T-cell (primary cell): ENCODE measurements at regions not wholly inside any gene's neighbourhood (a gene's known extent, or its start where the extent isn't known, plus 50 kb on each side); places are given as distances from the start of the nearest gene placed in this dataset.
"Not testable (repeated sequence)": the region's sequence is repeated elsewhere in the genome, so short reads cannot be mapped to it uniquely, and the experiment has no call there.

Experiments
- ATAC-seq, 4 experiments: fragments of 200-7000 bp in 3 of 4; fragments of 150-1000 bp in 1 of 4; cut with Tn5 transposase; replicated peaks in 1 of 4; 1 replicate in 3 of 4; 2 replicates in 1 of 4; pipeline ENCODE4 v1.10.0; 2021; ENCODE audit warnings: moderate library complexity in 3 of 4, mild to moderate bottlenecking in 2 of 4, moderate number of reproducible peaks in 1 of 4
- CTCF ChIA-PET, 2 donors: fragments of 300-600 bp; sonication (Branson Sonifier 250); formaldehyde crosslinking; loops; one replicate each; lab custom pipeline; 2022; ENCODE audit warnings: antibody characterized with exemption in 2 of 2; lab: Charles Lee
- POLR2A ChIA-PET, 2 donors: fragments of 300-600 bp; sonication (Branson Sonifier 250); formaldehyde crosslinking; loops; one replicate each; lab custom pipeline; 2022; ENCODE audit warnings: antibody characterized with exemption in 2 of 2; lab: Charles Lee
- DNase-seq, 35 experiments: peaks; one replicate each; pipeline versions ENCODE4 v3.0.0 to v3.0.0-alpha.2; 2013 to 2023
- H3K27ac ChIP-seq: one replicate; pipeline ENCODE4 v1.5.1; 2013; ENCODE audit warnings: low read length
- H3K27me3 ChIP-seq, 2 experiments: replicated peaks in 1 of 2; 1 replicate in 1 of 2; 2 replicates in 1 of 2; pipeline versions ENCODE4 v1.6.1 to v1.7.0; 2013; ENCODE audit warnings: low read length in 1 of 2, mixed read lengths in 1 of 2; ENCODE audit not compliant: control insufficient read depth in 2 of 2, insufficient read depth in 2 of 2; ENCODE audit errors: extremely low read depth in 1 of 2
- H3K36me3 ChIP-seq, 2 donors: 1 replicate in 1 of 2; 2 replicates in 1 of 2; pipeline versions ENCODE4 v1.6.1 to v1.7.0; 2013; ENCODE audit warnings: low read length in 1 of 2; ENCODE audit not compliant: control insufficient read depth in 2 of 2, insufficient read depth in 1 of 2; ENCODE audit errors: extremely low read depth in 1 of 2
- H3K4me1 ChIP-seq, 2 experiments: 1 replicate in 1 of 2; 2 replicates in 1 of 2; pipeline versions ENCODE4 v1.6.1 to v1.7.0; 2013; ENCODE audit warnings: low read length in 2 of 2, mixed read lengths in 1 of 2; ENCODE audit not compliant: insufficient read depth in 2 of 2, control insufficient read depth in 1 of 2; ENCODE audit errors: extremely low read depth in 1 of 2
- H3K4me3 ChIP-seq, 2 donors: 1 replicate in 1 of 2; 2 replicates in 1 of 2; pipeline versions ENCODE4 v1.5.1 to v1.7.0; 2013; ENCODE audit warnings: mild to moderate bottlenecking in 2 of 2, low read length in 1 of 2, moderate library complexity in 1 of 2; ENCODE audit not compliant: control insufficient read depth in 1 of 2; ENCODE audit errors: extremely low read depth in 1 of 2
- H3K9me3 ChIP-seq: 2 replicates; pipeline ENCODE4 v1.7.0; 2013
- H3K27ac Mint-ChIP-seq, 2 donors: one replicate each; pipeline ENCODE4 v1.8.0; 2020 to 2021; ENCODE audit warnings: mild to moderate bottlenecking in 2 of 2, mixed read lengths in 2 of 2
- H3K27me3 Mint-ChIP-seq, 2 donors: one replicate each; pipeline ENCODE4 v1.8.0; 2021 to 2022; ENCODE audit warnings: mixed read lengths in 2 of 2
- H3K36me3 Mint-ChIP-seq: one replicate; pipeline ENCODE4 v1.8.0; 2021; ENCODE audit warnings: mixed read lengths
- H3K4me1 Mint-ChIP-seq, 3 donors: one replicate each; pipeline ENCODE4 v1.8.0; 2020 to 2022; ENCODE audit warnings: mixed read lengths in 3 of 3, mild to moderate bottlenecking in 1 of 3
- H3K4me3 Mint-ChIP-seq, 3 donors: one replicate each; pipeline ENCODE4 v1.8.0; 2020 to 2022; ENCODE audit warnings: mild to moderate bottlenecking in 3 of 3, mixed read lengths in 3 of 3, moderate library complexity in 3 of 3
- H3K9me3 Mint-ChIP-seq, 3 donors: one replicate each; pipeline ENCODE4 v1.8.0; 2020 to 2022; ENCODE audit warnings: mixed read lengths in 3 of 3
- WGBS: methylation state at CpG from one replicate; pipeline ENCODE4 v1.1.5; 2013; ENCODE audit warnings: missing lambda C conversion rate; ENCODE audit not compliant: insufficient coverage; 5-methylcytosine and 5-hydroxymethylcytosine counted together

GRCh38 chr6:131486608-131487007 is 86.4 kb upstream of the ARG1 start:
- H3K27ac ChIP-seq: no peak overlapping the region
- no peak overlapping the region for H3K27ac Mint-ChIP-seq
- no peak for ATAC-seq
- no peaks in the 10 kb centered on the region for H3K27me3 Mint-ChIP-seq
- no peak overlapping the region for H3K4me3 Mint-ChIP-seq
- no CpG with 5 or more reads among the region's 2 CpGs for WGBS
- H3K4me1 ChIP-seq: no peaks in the 10 kb centered on the region
- no peak for DNase-seq
- no peaks in the 10 kb centered on the region for H3K9me3 ChIP-seq
- no peaks in the 10 kb centered on the region for H3K36me3 Mint-ChIP-seq
- CTCF ChIA-PET: no interaction called here
- H3K27me3 ChIP-seq: peaks cover 0 to 6% of the 10 kb centered on the region in 2 experiments
- no peak overlapping the region for H3K4me3 ChIP-seq
- POLR2A ChIA-PET: no interaction called here
- peaks cover 0 to 4% (median 0%) of the 10 kb centered on the region in 3 donors for H3K4me1 Mint-ChIP-seq
- H3K9me3 Mint-ChIP-seq: no peaks in the 10 kb centered on the region
- no peaks in the 10 kb centered on the region for H3K36me3 ChIP-seq

- H3K9me3 ChIP-seq: no peaks in the 10 kb centered on the region
- H3K4me3 ChIP-seq: no peak overlapping the region
- ATAC-seq (no peak), DNase-seq (no peak)
- H3K27me3 ChIP-seq: peaks cover 0 to 6% of the 10 kb centered on the region in 2 experiments
- no peak overlapping the region for H3K27ac Mint-ChIP-seq
- ChIA-PET CTCF (no interaction called here), POLR2A (no interaction called here)
- WGBS: no CpG with 5 or more reads among the region's 3 CpGs
- H3K36me3 ChIP-seq: no peaks in the 10 kb centered on the region
- H3K4me3 Mint-ChIP-seq: no peak overlapping the region
- H3K4me1 Mint-ChIP-seq: no peaks in the 10 kb centered on the region
- no peaks in the 10 kb centered on the region for H3K9me3 Mint-ChIP-seq
- no peak overlapping the region for H3K27ac ChIP-seq
- H3K36me3 Mint-ChIP-seq: no peaks in the 10 kb centered on the region
- H3K4me1 ChIP-seq: no peaks in the 10 kb centered on the region
- H3K27me3 Mint-ChIP-seq: no peaks in the 10 kb centered on the region
These were observed 84.2 kb upstream of the ARG1 start for GRCh38 chr6:131488780-131489179.

GRCh38 chr6:131490441-131490840 is 82.6 kb upstream of the ARG1 start:
- no peaks in the 10 kb centered on the region for H3K9me3 Mint-ChIP-seq
- no peaks in the 10 kb centered on the region for H3K4me1 Mint-ChIP-seq
- no peak overlapping the region for H3K27ac ChIP-seq
- no peak overlapping the region for H3K4me3 Mint-ChIP-seq
- H3K4me1 ChIP-seq: no peaks in the 10 kb centered on the region
- no peak overlapping the region for H3K27ac Mint-ChIP-seq
- H3K36me3 Mint-ChIP-seq: no peaks in the 10 kb centered on the region
- no peaks in the 10 kb centered on the region for H3K27me3 ChIP-seq
- H3K36me3 ChIP-seq: no peaks in the 10 kb centered on the region
- no peak overlapping the region for H3K4me3 ChIP-seq
- CTCF ChIA-PET: interaction anchor here in 1 of 2 donors (0.7 kb wide), 1 partner anchor 20 kb away, joined by 3 read pairs; no protein-coding TSS in a partner anchor
- ATAC-seq (no peak), DNase-seq (no peak)
- H3K9me3 ChIP-seq: no peaks in the 10 kb centered on the region
- WGBS: 0% methylated on average over 1 of the region's 3 CpGs
- no peaks in the 10 kb centered on the region for H3K27me3 Mint-ChIP-seq
- POLR2A ChIA-PET: no interaction called here

- Histone ChIP-seq H3K4me1 (no peaks in the 10 kb centered on the region), H3K9me3 (no peaks in the 10 kb centered on the region), H3K36me3 (no peaks in the 10 kb centered on the region), H3K4me3 (no peak overlapping the region), H3K27me3 (no peaks in the 10 kb centered on the region), H3K27ac (no peak overlapping the region)
- ChIA-PET POLR2A (interaction anchor here in 1 of 2 donors (0.6 kb wide), 1 partner anchor 286 kb away, joined by 3 read pairs; no protein-coding TSS in a partner anchor), CTCF (interaction anchor here in 1 of 2 donors (0.7 kb wide), 1 partner anchor 21 kb away, joined by 3 read pairs; no protein-coding TSS in a partner anchor)
- H3K4me1 Mint-ChIP-seq: no peaks in the 10 kb centered on the region
- no peaks in the 10 kb centered on the region for H3K27me3 Mint-ChIP-seq
- no peak for DNase-seq
- no peaks in the 10 kb centered on the region for H3K36me3 Mint-ChIP-seq
- 100% methylated on average over 2 of the region's 4 CpGs for WGBS
- H3K4me3 Mint-ChIP-seq: no peak overlapping the region
- H3K9me3 Mint-ChIP-seq: peaks cover 0 to 3% (median 0%) of the 10 kb centered on the region in 3 donors
- no peak for ATAC-seq
- H3K27ac Mint-ChIP-seq: no peak overlapping the region
These were observed 80.0 kb upstream of the ARG1 start for GRCh38 chr6:131492932-131493573.

GRCh38 chr6:131504387-131504786 is 68.6 kb upstream of the ARG1 start:
- H3K4me3 Mint-ChIP-seq, H3K36me3 Mint-ChIP-seq: not testable (repeated sequence)
- 80% methylated on average over 1 of the region's 5 CpGs for WGBS

GRCh38 chr6:131510094-131510493 is 62.9 kb upstream of the ARG1 start:
- POLR2A ChIA-PET: interaction anchor here in 1 of 2 donors (1.0 kb wide), 1 partner anchor 8 kb away, joined by 3 read pairs; no protein-coding TSS in a partner anchor

More at GRCh38 chr6:131504387-131504786, 68.6 kb upstream of the ARG1 start:
- H3K27me3 ChIP-seq, POLR2A ChIA-PET, H3K27ac ChIP-seq, H3K36me3 ChIP-seq, DNase-seq, H3K4me1 Mint-ChIP-seq, H3K9me3 Mint-ChIP-seq, CTCF ChIA-PET, H3K4me1 ChIP-seq, H3K27ac Mint-ChIP-seq, H3K4me3 ChIP-seq, H3K27me3 Mint-ChIP-seq, H3K9me3 ChIP-seq, ATAC-seq: not testable (repeated sequence)

More at GRCh38 chr6:131510094-131510493, 62.9 kb upstream of the ARG1 start:
- CTCF ChIA-PET: no interaction called here
- Histone ChIP-seq H3K27ac (no peak overlapping the region), H3K4me3 (no peak overlapping the region), H3K36me3 (no peaks in the 10 kb centered on the region), H3K4me1 (no peaks in the 10 kb centered on the region), H3K27me3 (no peaks in the 10 kb centered on the region), H3K9me3 (no peaks in the 10 kb centered on the region)
- H3K36me3 Mint-ChIP-seq: no peaks in the 10 kb centered on the region
- H3K9me3 Mint-ChIP-seq: peaks cover 0 to 2% (median 0%) of the 10 kb centered on the region in 3 donors
- no peaks in the 10 kb centered on the region for H3K27me3 Mint-ChIP-seq
- no peaks in the 10 kb centered on the region for H3K4me1 Mint-ChIP-seq
- DNase-seq (no peak), ATAC-seq (no peak)
- H3K27ac Mint-ChIP-seq: no peak overlapping the region
- H3K4me3 Mint-ChIP-seq: no peak overlapping the region
- WGBS: no CpG with 5 or more reads among the region's 5 CpGs
